COR-L47 (cell line): ENCODE measurements at regions not wholly inside any gene's neighbourhood (a gene's known extent, or its start where the extent isn't known, plus 50 kb on each side); places are given as distances from the start of the nearest gene placed in this dataset.
"Not testable (repeated sequence)": the region's sequence is repeated elsewhere in the genome, so short reads cannot be mapped to it uniquely, and the experiment has no call there.

ENCODE experiments used
- DNase-seq: peaks from one replicate; lab custom pipeline; 2025; lab: John Stamatoyannopoulos, UW

DNA sequence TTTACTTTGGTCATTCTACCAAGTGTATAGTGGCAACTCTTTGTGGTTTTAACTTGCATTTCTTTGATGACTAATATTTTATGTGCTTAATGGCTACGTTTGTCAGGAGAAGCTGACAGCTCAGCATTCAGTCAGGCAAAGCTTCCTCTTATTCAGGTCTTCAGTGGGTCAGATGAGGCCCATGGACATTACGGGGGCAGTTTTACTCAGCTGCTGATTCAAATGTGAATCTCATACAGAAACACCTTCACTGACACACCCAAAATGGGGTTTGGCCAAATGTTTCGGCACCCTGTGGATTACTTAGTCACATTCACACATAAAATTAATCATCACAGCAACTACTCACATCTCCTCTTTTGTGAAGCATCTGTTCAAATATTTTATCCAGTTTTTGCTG is 104.9 kb upstream of the PLD5 start:
- DNase-seq = peak; percentile 85

DNA sequence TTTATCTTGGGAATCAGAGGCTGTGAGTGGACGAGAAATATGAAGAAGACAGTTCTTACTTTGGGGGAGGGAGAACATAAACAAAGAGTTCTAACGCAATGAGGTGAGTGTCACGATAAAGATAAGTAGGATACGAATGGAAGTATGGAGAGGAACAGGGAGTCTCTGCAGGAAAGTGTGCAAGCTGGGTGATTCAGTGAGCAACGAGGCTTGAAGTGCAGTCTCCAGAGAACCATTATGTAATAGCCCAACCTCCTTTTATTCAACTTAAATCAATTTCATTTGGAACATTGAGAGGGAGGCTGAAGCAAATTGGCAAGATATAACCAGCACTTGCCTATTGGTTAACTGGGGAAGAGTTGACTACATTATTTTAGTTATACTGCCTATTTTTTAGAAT is 99.3 kb upstream of the PLD5 start:
- no peak for DNase-seq

DNA sequence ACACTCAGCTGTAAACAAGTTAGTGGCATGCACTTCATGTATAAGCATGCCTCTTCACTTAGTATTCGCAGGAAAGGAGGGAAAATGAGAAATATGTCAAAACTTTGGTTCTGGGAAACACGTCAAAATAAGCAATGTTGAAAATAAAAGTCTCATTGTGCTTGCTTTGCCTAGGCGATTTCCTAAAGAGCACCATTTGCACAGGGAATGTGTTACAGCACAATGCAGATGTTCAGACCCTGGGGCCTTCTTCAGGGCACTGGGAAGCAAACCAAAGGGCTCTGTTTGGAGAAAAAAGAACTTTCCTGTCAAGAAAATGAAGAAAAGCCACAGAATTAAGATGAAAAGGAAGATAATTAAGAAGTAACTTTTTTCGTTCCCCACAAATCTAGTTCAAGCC is 98.6 kb upstream of the PLD5 start:
- DNase-seq = no peak

DNA sequence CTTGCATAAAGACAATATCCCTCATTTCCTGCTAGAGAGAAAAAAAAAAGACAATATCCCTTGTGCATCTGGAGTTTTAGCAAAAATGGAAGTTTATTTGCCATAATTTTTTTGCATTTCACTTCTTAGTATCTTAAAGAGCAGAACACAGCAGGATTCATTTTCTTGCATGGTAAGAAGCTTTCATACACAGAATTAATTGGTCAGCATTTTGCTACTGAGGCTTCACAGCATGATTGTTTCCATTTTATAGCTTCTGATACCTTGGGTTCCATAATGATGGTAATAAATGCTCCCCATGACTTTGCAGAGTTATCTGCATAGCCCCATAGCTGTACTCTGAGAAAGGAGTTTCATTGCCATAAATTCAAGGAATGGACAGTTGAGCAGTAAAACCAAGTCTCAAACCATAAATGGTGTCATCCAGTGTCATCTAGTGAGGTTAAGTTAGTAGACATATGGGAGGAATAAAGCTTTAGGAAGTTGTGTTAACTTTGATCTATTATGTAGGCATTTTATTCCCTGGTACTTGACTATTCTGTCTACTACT is 88.8 kb upstream of the PLD5 start:
- DNase-seq = no peak

DNA sequence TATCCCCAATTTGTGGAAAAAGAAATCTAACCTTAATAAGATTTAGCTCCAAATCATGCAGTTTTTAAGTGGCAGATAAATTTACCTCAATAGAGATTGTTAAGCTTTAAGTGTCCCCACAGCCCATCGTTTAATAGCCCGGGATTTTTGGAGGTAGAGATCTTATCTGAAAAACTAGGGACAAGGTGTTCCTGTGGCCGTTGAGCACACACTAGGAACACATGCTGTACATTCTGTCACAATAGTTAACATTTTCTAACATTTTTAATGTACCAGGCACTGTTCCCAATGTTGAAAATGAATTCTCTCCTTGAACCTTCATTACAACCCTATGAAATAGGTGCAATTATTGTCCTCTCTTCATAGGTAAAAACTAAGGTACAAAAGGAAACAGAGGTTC is 85.7 kb upstream of the PLD5 start:
- DNase-seq = no peak

DNA sequence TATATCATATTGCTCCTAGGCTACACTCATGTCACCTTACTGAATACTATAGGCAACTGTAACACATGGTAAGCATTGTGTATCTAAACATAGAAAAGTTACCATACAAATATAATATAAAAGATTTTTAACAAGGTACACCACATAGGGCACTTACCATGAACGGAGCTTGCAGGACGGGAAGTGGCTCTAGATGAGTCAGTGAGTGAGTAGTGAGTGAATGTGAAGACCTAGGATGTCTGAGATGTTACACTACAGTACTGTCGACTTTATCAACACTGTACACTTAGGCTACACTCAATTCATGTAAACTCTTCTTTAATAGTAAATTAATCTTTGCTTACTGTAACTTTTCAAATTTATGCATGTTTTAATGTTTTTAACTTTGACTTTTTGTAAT is 81.0 kb upstream of the PLD5 start:
- DNase-seq = no peak

GRCh38 chr1:242602001-242602400 is 77.5 kb upstream of the PLD5 start:
- no peak for DNase-seq

DNA sequence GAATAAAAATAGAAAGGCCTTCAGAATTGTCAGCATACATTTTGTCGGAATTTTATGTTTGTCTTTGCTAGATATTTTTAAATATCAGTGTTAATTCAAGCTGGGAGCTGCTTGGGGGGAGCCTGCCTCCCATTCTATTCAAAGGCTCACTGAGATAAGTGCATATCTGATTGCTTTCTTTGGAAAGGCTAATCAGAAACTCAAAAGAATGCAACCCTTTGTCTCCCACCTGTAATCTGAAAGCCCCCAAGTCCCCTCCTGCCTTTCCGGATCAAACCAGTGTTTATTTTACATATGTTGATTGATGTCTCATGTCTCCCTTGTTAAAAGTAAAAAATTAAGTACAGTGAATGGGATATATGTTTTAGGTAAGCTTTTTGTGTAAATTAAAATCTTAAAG is 69.3 kb upstream of the PLD5 start:
- DNase-seq = not testable (repeated sequence)

DNA sequence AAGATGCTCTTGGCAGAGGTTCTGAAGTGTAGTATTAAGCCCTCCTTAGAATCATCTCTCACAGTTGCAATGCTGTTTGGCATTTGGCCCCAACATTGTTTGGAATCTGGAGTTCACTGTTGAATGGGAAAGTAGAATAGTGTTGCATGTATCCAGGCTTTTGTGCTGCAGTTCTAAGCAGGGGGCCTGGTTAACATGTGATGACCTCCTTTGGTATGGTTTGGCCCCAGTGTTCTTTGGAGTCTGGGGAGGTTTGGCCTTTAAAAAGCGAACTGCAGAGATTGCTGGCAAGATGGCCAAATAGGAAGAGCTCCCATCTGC is 61.8 kb upstream of the PLD5 start:
- DNase-seq = no peak

DNA sequence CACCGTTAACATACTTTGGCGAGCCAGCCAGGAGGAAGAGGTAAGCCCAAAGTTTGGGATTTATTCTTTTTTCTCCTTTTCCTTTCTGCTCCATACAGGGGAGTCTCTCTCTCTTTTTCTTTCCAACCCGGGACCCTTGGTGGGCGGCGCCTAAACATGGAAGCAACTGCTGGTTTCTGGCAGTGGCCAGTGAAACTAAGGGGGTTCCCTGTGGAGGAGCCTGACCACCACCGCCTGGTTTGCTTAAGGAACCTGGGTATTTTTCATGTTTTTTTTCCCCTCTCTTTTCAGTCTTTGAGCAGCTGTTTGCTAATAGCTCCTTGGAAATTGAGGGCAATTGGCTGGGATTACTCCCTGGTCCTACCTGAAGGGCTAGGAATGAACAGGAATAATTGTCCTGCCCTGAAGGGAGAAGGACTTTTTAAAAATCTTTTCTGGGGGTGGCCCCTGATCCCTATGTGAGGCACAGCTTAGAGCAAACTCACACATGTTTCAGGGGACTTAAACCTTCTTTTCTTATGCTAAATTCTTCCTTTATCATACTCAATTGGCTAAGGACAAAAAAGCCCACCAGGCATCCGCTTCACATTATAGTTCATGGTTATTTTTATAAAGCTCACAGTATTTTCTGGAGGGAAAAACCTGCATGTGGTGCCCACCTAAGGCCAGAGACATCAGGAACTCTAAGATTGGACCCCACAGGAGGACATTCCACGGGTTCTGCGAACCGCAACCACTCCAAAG is 61.3 kb upstream of the PLD5 start:
- DNase-seq = no peak

DNA sequence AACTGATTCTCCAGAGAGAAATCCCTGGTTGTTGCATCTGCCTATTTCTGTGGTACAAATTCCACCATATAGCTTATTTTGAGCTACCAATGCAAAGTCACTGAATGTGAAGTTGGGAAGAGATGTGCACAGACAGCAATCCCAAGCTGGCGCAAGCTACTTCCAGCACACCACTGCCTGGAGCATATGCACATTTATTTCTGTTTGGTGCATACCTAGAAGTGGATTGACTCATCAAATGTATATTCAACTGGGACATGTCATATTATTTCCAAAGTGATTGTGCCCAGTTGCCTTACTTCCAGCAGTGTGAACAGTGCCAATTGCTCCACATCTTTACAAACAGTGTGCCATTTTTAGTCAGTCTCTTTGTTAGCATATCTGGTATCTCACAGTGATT is 58.2 kb upstream of the PLD5 start:
- DNase-seq = no peak

GRCh38 chr1:242579528-242580235 is 55.2 kb upstream of the PLD5 start:
- DNase-seq = no peak
